HCT116 (cell line): ENCODE measurements at regions not wholly inside any gene's neighbourhood (a gene's known extent, or its start where the extent isn't known, plus 50 kb on each side); places are given as distances from the start of the nearest gene placed in this dataset.

Experiments used
- ATAC-seq: fragments of 200-7000 bp; cut with Tn5 transposase; 2 replicates; pipeline ENCODE4 v1.9.1; 2020; ENCODE audit warnings: mild to moderate bottlenecking, moderate library complexity
- BruUV-seq: library from RNA; stranded (reverse); fragments of 400-500 nt; replicated peaks from 2 replicates; lab custom pipeline; 2021; lab: Mats Ljungman, UMichigan
- CTCF ChIA-PET: fragments of 300-600 bp; sonication (Branson Sonifier 250); formaldehyde crosslinking; loops from one replicate; lab custom pipeline; 2021; ENCODE audit warnings: antibody characterized with exemption; lab: Charles Lee
- POLR2A ChIA-PET: fragments of 300-600, 350-600 bp; sonication (Branson Sonifier 250); formaldehyde crosslinking; loops from one replicate; lab custom pipeline; 2021; ENCODE audit warnings: antibody characterized with exemption; lab: Charles Lee
- RAD21 ChIA-PET, 2 experiments: fragments of 300-600 bp; sonication (Branson Sonifier 250); formaldehyde crosslinking; loops; one replicate each; lab custom pipeline; 2023; ENCODE audit warnings: low total read pairs in 2 of 2; ENCODE audit not compliant: uncharacterized antibody in 2 of 2, unreplicated experiment in 2 of 2, low non-redundant PET in 1 of 2; lab: Charles Lee
- DNase-seq: peaks from one replicate; pipeline ENCODE4 v3.0.0-alpha.2; 2010; ENCODE audit warnings: low read depth, low spot score
- H2AFZ ChIP-seq: fragments of 200-600 bp; shearing (Covaris generic), sonication (generic); 2 replicates; pipeline ENCODE4 v1.6.1; 2017; ENCODE audit warnings: low read depth, mixed run types, mixed read lengths, antibody characterized with exemption, low read length; ENCODE audit not compliant: poor library complexity, severe bottlenecking
- H3K27ac ChIP-seq: 2 replicates; pipeline ENCODE4 v1.5.1; 2012; ENCODE audit warnings: low read depth, low read length
- H3K27me3 ChIP-seq: fragments of 200-600 bp; sonication (generic); 2 replicates; pipeline ENCODE4 v1.6.1; 2016; ENCODE audit warnings: mixed run types, low read length, mixed read lengths; ENCODE audit not compliant: insufficient read depth
- H3K36me3 ChIP-seq, 2 experiments: fragments of 200-500 bp in 1 of 2; fragments of 200-600 bp in 1 of 2; sonication (Bioruptor generic) in 1 of 2; sonication (generic) in 1 of 2; 2 replicates each; pipeline versions ENCODE4 v1.5.1 to v1.6.1; 2014 to 2016; ENCODE audit warnings: low read length in 2 of 2, inconsistent platforms in 1 of 2, mixed read lengths in 1 of 2, mixed run types in 1 of 2; ENCODE audit not compliant: insufficient read depth in 2 of 2, control insufficient read depth in 1 of 2
- H3K4me1 ChIP-seq, 2 experiments: fragments of 200-600 bp in 1 of 2; sonication (generic) in 1 of 2; 2 replicates each; pipeline versions ENCODE4 v1.5.1 to v1.6.1; 2012 to 2017; ENCODE audit warnings: low read length in 2 of 2, inconsistent platforms in 1 of 2, mild to moderate bottlenecking in 1 of 2, mixed read lengths in 1 of 2, mixed run types in 1 of 2, moderate library complexity in 1 of 2; ENCODE audit not compliant: insufficient read depth in 2 of 2, control insufficient read depth in 1 of 2
- H3K4me2 ChIP-seq: fragments of 200-600 bp; sonication (generic); 2 replicates; pipeline ENCODE4 v1.6.1; 2017; ENCODE audit warnings: mixed run types, low read length, mixed read lengths
- H3K4me3 ChIP-seq, 2 experiments: fragments of 200-600 bp in 1 of 2; sonication (generic) in 1 of 2; replicated peaks in 1 of 2; 2 replicates each; pipeline ENCODE4 v1.5.1; 2011 to 2016; ENCODE audit warnings: low read length in 2 of 2, control low read depth in 1 of 2, low read depth in 1 of 2, mild to moderate bottlenecking in 1 of 2, mixed read lengths in 1 of 2, mixed run types in 1 of 2
- H3K79me2 ChIP-seq: fragments of 200-600 bp; sonication (generic); 2 replicates; pipeline ENCODE4 v1.6.1; 2017; ENCODE audit warnings: mild to moderate bottlenecking, mixed run types, low read length, moderate library complexity, mixed read lengths; ENCODE audit not compliant: insufficient read depth
- H3K9ac ChIP-seq: fragments of 200-600 bp; sonication (generic); 2 replicates; pipeline ENCODE4 v1.6.1; 2016; ENCODE audit warnings: low read length, mixed read lengths
- H3K9me2 ChIP-seq: fragments of 200-600 bp; sonication (generic), shearing (Covaris generic); 2 replicates; pipeline ENCODE4 v1.6.1; 2017; ENCODE audit warnings: mixed run types, mild to moderate bottlenecking, moderate library complexity; ENCODE audit not compliant: insufficient read depth
- H3K9me3 ChIP-seq, 2 experiments: fragments of 200-500 bp in 1 of 2; fragments of 200-600 bp in 1 of 2; sonication (Bioruptor generic) in 1 of 2; sonication (generic) in 1 of 2; 2 replicates each; pipeline ENCODE4 v1.6.1; 2014 to 2017; ENCODE audit warnings: low read length in 2 of 2, mixed read lengths in 2 of 2, inconsistent platforms in 1 of 2, low read depth in 1 of 2, mild to moderate bottlenecking in 1 of 2, mixed run types in 1 of 2, moderate library complexity in 1 of 2; ENCODE audit not compliant: control insufficient read depth in 1 of 2, insufficient read depth in 1 of 2
- H4K20me1 ChIP-seq: fragments of 200-600 bp; sonication (generic), shearing (Covaris generic); 2 replicates; pipeline ENCODE4 v1.6.1; 2017; ENCODE audit warnings: mixed run types, mild to moderate bottlenecking, moderate library complexity; ENCODE audit not compliant: insufficient read depth
- CBX3 ChIP-seq: IDR thresholded peaks from 2 replicates; pipeline ENCODE4 v1.6.1; 2012; ENCODE audit warnings: low read depth
- CEBPB ChIP-seq: IDR thresholded peaks from 2 replicates; pipeline ENCODE4 v1.6.1; 2012; ENCODE audit warnings: low read depth
- CTCF ChIP-seq, 3 experiments: fragments of 200-600 bp in 1 of 3; sonication (generic) in 1 of 3; IDR thresholded peaks in 2 of 3; conservative IDR thresholded peaks in 1 of 3; 2 replicates each; pipeline ENCODE4 v1.5.1; 2012 to 2017; ENCODE audit warnings: low read depth in 2 of 3, low read length in 2 of 3, antibody characterized with exemption in 1 of 3, borderline replicate concordance in 1 of 3, control low read depth in 1 of 3, mild to moderate bottlenecking in 1 of 3, mixed read lengths in 1 of 3, mixed run types in 1 of 3, moderate library complexity in 1 of 3; ENCODE audit not compliant: insufficient read depth in 1 of 3
- EGR1 ChIP-seq: IDR thresholded peaks from 2 replicates; pipeline ENCODE4 v1.6.1; 2012; ENCODE audit warnings: low read depth
- ELF1 ChIP-seq: IDR thresholded peaks from 2 replicates; pipeline ENCODE4 v1.6.1; 2012; ENCODE audit warnings: low read depth, borderline replicate concordance
- EZH2 ChIP-seq: fragments of 200-600 bp; sonication (generic); IDR thresholded peaks from 2 replicates; pipeline ENCODE4 v1.6.1; 2017; ENCODE audit warnings: antibody characterized with exemption, mixed run types
- EZH2phosphoT487 ChIP-seq: fragments of 200-600 bp; IDR thresholded peaks from 2 replicates; pipeline ENCODE4 v1.6.1; 2018; ENCODE audit warnings: antibody characterized with exemption, borderline replicate concordance
- FOSL1 ChIP-seq: IDR thresholded peaks from 2 replicates; pipeline ENCODE4 v1.6.1; 2012; ENCODE audit warnings: low read depth
- POLR2AphosphoS5 ChIP-seq: IDR thresholded peaks from 2 replicates; pipeline ENCODE4 v1.6.1; 2011; ENCODE audit warnings: mild to moderate bottlenecking, low read depth, low read length, moderate library complexity
- RAD21 ChIP-seq: IDR thresholded peaks from 2 replicates; pipeline ENCODE4 v1.6.1; 2012; ENCODE audit warnings: low read depth, mild to moderate bottlenecking
- REST ChIP-seq: IDR thresholded peaks from 2 replicates; pipeline ENCODE4 v1.6.1; 2012; ENCODE audit warnings: low read depth
- SP1 ChIP-seq: IDR thresholded peaks from 2 replicates; pipeline ENCODE4 v1.6.1; 2012; ENCODE audit warnings: low read depth
- SRF ChIP-seq: IDR thresholded peaks from 2 replicates; pipeline ENCODE4 v1.6.1; 2012; ENCODE audit warnings: low read depth
- TCF7L2 ChIP-seq: IDR thresholded peaks from 2 replicates; pipeline ENCODE4 v1.7.0; 2011; ENCODE audit warnings: borderline replicate concordance, inconsistent platforms; ENCODE audit not compliant: insufficient read depth, insufficient read length; ENCODE audit errors: extremely low read depth
- ZFX ChIP-seq: fragments of 450-650 bp; IDR thresholded peaks from 2 replicates; pipeline ENCODE4 v1.6.1; 2017
- ZNF274 ChIP-seq: fragments of 200-500 bp; sonication (Bioruptor generic); IDR thresholded peaks from 2 replicates; pipeline ENCODE4 v1.6.1; 2014; ENCODE audit warnings: mild to moderate bottlenecking, low read depth, low read length, inconsistent platforms
- intact Hi-C: fragments of 100-400 bp; cut with micrococcal nuclease; formaldehyde crosslinking; loops from 2 replicates; pipeline ENCODE4 v1.10.0; 2022
- TF ChIP-seq, protein P1 (sequence below): IDR thresholded peaks from 2 replicates; pipeline ENCODE4 v1.6.1; 2012

DNA sequence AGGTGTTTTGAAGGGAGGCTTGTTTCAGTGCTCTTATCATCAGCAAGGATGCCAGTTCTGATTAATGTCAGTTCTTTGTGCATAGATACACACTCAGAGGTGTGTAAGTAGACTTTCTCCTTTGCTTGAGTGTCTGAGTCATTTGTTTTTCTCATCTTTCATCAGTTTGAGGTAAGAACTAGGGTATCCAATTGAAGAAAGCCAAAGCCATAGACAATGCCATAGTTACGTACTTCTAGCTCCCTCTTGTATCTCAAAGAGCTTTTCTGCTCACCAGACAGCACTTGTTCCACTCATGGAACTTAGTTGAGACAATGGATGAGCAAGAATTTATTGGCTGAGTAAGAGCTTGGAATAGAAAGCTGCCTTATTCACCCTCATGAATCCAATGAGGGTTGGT is 520.1 kb downstream of the PIK3C3 start (continued):
- TF ChIP-seq REST: no peak
- no peak for TF ChIP-seq ZNF274
- no peak for TF ChIP-seq CBX3
- TF ChIP-seq SP1: no peak
- no peak for TF ChIP-seq EZH2phosphoT487
- no peak for TF ChIP-seq FOSL1
- no peak for TF ChIP-seq RAD21
- no peak for TF ChIP-seq ZFX

GRCh38 chr18:42477267-42477666 is 522.2 kb downstream of the PIK3C3 start:
- BruUV-seq: no TSS peak
- intact Hi-C loops: no loop called here
- Histone ChIP-seq H3K4me2 (no peak overlapping the region), H3K4me1 (no peaks in the 10 kb centered on the region), H3K27me3 (no peaks in the 10 kb centered on the region), H3K4me3 (no peak overlapping the region), H3K36me3 (no peaks in the 10 kb centered on the region), H3K27ac (no peak overlapping the region), H3K9ac (no peak overlapping the region), H3K9me2 (no peaks in the 10 kb centered on the region), H3K79me2 (no peaks in the 10 kb centered on the region), H2AFZ (no peak overlapping the region), H4K20me1 (no peaks in the 10 kb centered on the region), H3K9me3 (peaks cover 0 to 22% of the 10 kb centered on the region in 2 experiments; a peak in 2 of 4 replicates)
- ChIA-PET RAD21 (no interaction called here), POLR2A (no interaction called here), CTCF (no interaction called here)
- no peak for DNase-seq
- TF ChIP-seq SRF: no peak
- TF ChIP-seq EZH2: no peak
- TF ChIP-seq CTCF (IDR thresholded peaks at IDR 0.05 in 2 of 3, conservative IDR thresholded peaks at IDR 0.05 in 1 of 3; ENCODE audit: borderline replicate concordance in 1 of 3, insufficient read depth in 1 of 3, low read depth in 2 of 3, low read length in 2 of 3): no peak
- no peak for TF ChIP-seq SP1
- no peak for TF ChIP-seq RAD21
- TF ChIP-seq CBX3: no peak
- no peak for TF ChIP-seq TCF7L2
- no peak for TF ChIP-seq ELF1
- no peak for TF ChIP-seq POLR2AphosphoS5
- TF ChIP-seq, protein P1, sequence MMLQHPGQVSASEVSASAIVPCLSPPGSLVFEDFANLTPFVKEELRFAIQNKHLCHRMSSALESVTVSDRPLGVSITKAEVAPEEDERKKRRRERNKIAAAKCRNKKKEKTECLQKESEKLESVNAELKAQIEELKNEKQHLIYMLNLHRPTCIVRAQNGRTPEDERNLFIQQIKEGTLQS: no peak
- TF ChIP-seq CEBPB: no peak
- no peak for TF ChIP-seq EGR1
- ATAC-seq: no peak
